Upper lobe of left lung (tissue), 4 donors: ENCODE measurements at regions not wholly inside any gene's neighbourhood (a gene's known extent, or its start where the extent isn't known, plus 50 kb on each side); places are given as distances from the start of the nearest gene placed in this dataset.

Experiments used
- CTCF ChIP-seq, 6 experiments: fragments of 450-650 bp in 4 of 6; fragments of 200-600 bp in 2 of 6; sonication (generic) in 2 of 6; IDR thresholded peaks; one replicate each; pipeline ENCODE4 v1.5.1; 2016 to 2019; ENCODE audit warnings: antibody characterized with exemption in 6 of 6
- POLR2AphosphoS5 ChIP-seq, 2 donors: sonication (generic); formaldehyde crosslinking; IDR thresholded peaks; one replicate each; pipeline ENCODE4 v1.5.1; 2017; ENCODE audit warnings: antibody characterized with exemption in 2 of 2

GRCh38 chr13:31923134-31923763 lies 108.3 kb upstream of the FRY start:
- no peak for TF ChIP-seq POLR2AphosphoS5 (IDR thresholded peaks at IDR 0.05)
- no peak for TF ChIP-seq CTCF (IDR thresholded peaks at IDR 0.05)
